H9 (cell line): ENCODE measurements at regions not wholly inside any gene's neighbourhood (a gene's known extent, or its start where the extent isn't known, plus 50 kb on each side); places are given as distances from the start of the nearest gene placed in this dataset.

Experiments used
- DNase-seq: peaks from one replicate; pipeline ENCODE4 v3.0.0-alpha.2; 2017
- H2AFZ ChIP-seq: one replicate; pipeline ENCODE4 v1.6.1; 2013; ENCODE audit warnings: mild to moderate bottlenecking, low read length, control low read depth, moderate library complexity
- H2AK5ac ChIP-seq: 2 replicates; pipeline ENCODE4 v1.6.1; 2013; ENCODE audit warnings: low read length, control low read depth, mixed read lengths; ENCODE audit not compliant: insufficient read length
- H2BK120ac ChIP-seq: one replicate; pipeline ENCODE4 v1.6.1; 2013; ENCODE audit warnings: low read depth, mild to moderate bottlenecking, low read length, control low read depth, inconsistent platforms; ENCODE audit not compliant: poor library complexity, severe bottlenecking
- H2BK12ac ChIP-seq: 2 replicates; pipeline ENCODE4 v1.6.1; 2013; ENCODE audit warnings: low read length, control low read depth, mixed read lengths, low read depth; ENCODE audit not compliant: insufficient read length
- H2BK15ac ChIP-seq: 2 replicates; pipeline ENCODE4 v1.6.1; 2013; ENCODE audit warnings: low read depth, low read length, control low read depth
- H2BK20ac ChIP-seq: one replicate; pipeline ENCODE4 v1.6.1; 2013; ENCODE audit warnings: low read depth, mild to moderate bottlenecking, low read length, control low read depth, inconsistent platforms; ENCODE audit not compliant: poor library complexity, severe bottlenecking
- H2BK5ac ChIP-seq: 2 replicates; pipeline ENCODE4 v1.6.1; 2013; ENCODE audit warnings: low read length, control low read depth, mixed read lengths; ENCODE audit not compliant: insufficient read length
- H3K14ac ChIP-seq: 2 replicates; pipeline ENCODE4 v1.6.1; 2013; ENCODE audit warnings: low read length, control low read depth; ENCODE audit not compliant: insufficient read depth
- H3K18ac ChIP-seq: 2 replicates; pipeline ENCODE4 v1.6.1; 2013; ENCODE audit warnings: low read depth, mild to moderate bottlenecking, mixed read lengths, low read length, control low read depth; ENCODE audit not compliant: insufficient read length
- H3K23ac ChIP-seq: 2 replicates; pipeline ENCODE4 v1.6.1; 2013; ENCODE audit warnings: low read length, control low read depth, mixed read lengths, low read depth; ENCODE audit not compliant: insufficient read length
- H3K23me2 ChIP-seq: 2 replicates; pipeline ENCODE4 v1.6.1; 2013; ENCODE audit warnings: low read depth, mild to moderate bottlenecking, mixed read lengths, low read length, control low read depth; ENCODE audit not compliant: insufficient read length, poor library complexity, severe bottlenecking
- H3K27ac ChIP-seq: 2 replicates; pipeline ENCODE4 v1.5.1; 2013; ENCODE audit warnings: low read length, control low read depth, mixed read lengths, low read depth; ENCODE audit not compliant: insufficient read length
- H3K27me3 ChIP-seq: 2 replicates; pipeline ENCODE4 v1.6.1; 2013; ENCODE audit warnings: low read length, control low read depth, inconsistent platforms; ENCODE audit not compliant: insufficient read depth
- H3K4ac ChIP-seq: 2 replicates; pipeline ENCODE4 v1.6.1; 2013; ENCODE audit warnings: low read depth, mild to moderate bottlenecking, control low read depth, inconsistent platforms, low read length, moderate library complexity
- H3K4me1 ChIP-seq: 2 replicates; pipeline ENCODE4 v1.6.1; 2013; ENCODE audit warnings: low read length, control low read depth, inconsistent platforms; ENCODE audit not compliant: insufficient read depth
- H3K4me2 ChIP-seq: 2 replicates; pipeline ENCODE4 v1.6.1; 2013; ENCODE audit warnings: low read length, control low read depth, mixed read lengths; ENCODE audit not compliant: insufficient read length, insufficient read depth
- H3K56ac ChIP-seq: 2 replicates; pipeline ENCODE4 v1.6.1; 2013; ENCODE audit warnings: low read depth, mild to moderate bottlenecking, mixed read lengths, low read length, control low read depth; ENCODE audit not compliant: insufficient read length
- H3K79me1 ChIP-seq: 2 replicates; pipeline ENCODE4 v1.6.1; 2013; ENCODE audit warnings: low read depth, mild to moderate bottlenecking, moderate library complexity, low read length, control low read depth, inconsistent platforms; ENCODE audit not compliant: insufficient read depth, poor library complexity, severe bottlenecking
- H3K79me2 ChIP-seq: 2 replicates; pipeline ENCODE4 v1.6.1; 2013; ENCODE audit warnings: low read length, control low read depth, inconsistent platforms; ENCODE audit not compliant: insufficient read depth
- H3K9ac ChIP-seq: 2 replicates; pipeline ENCODE4 v1.6.1; 2013; ENCODE audit warnings: low read length, control low read depth, mixed read lengths; ENCODE audit not compliant: insufficient read length; ENCODE audit errors: extremely low read depth
- H3K9me3 ChIP-seq: one replicate; pipeline ENCODE4 v1.6.1; 2013; ENCODE audit warnings: low read depth, low read length, inconsistent platforms; ENCODE audit not compliant: control insufficient read depth
- H3T11ph ChIP-seq: one replicate; pipeline ENCODE4 v1.6.1; 2013; ENCODE audit warnings: mild to moderate bottlenecking, low read length, control low read depth, inconsistent platforms
- H4K20me1 ChIP-seq: one replicate; pipeline ENCODE4 v1.6.1; 2013; ENCODE audit not compliant: control insufficient read depth, insufficient read length, insufficient read depth
- H4K5ac ChIP-seq: 2 replicates; pipeline ENCODE4 v1.6.1; 2013; ENCODE audit warnings: low read depth, mild to moderate bottlenecking, mixed read lengths, low read length, control low read depth; ENCODE audit not compliant: insufficient read length
- H4K8ac ChIP-seq: replicated peaks from 2 replicates; pipeline ENCODE4 v1.6.1; 2013; ENCODE audit warnings: low read length, control low read depth, mixed read lengths, low read depth; ENCODE audit not compliant: insufficient read length
- H4K91ac ChIP-seq: 2 replicates; pipeline ENCODE4 v1.6.1; 2013; ENCODE audit warnings: low read depth, mild to moderate bottlenecking, moderate library complexity, mixed read lengths, low read length, control low read depth; ENCODE audit not compliant: insufficient read length
- H3K27ac Mint-ChIP-seq, 3 experiments: 2 replicates in 2 of 3; 3 replicates in 1 of 3; pipeline ENCODE4 v1.8.0; 2020 to 2021; ENCODE audit warnings: mixed read lengths in 3 of 3, mild to moderate bottlenecking in 1 of 3, moderate library complexity in 1 of 3
- H3K27me3 Mint-ChIP-seq: 2 replicates; pipeline ENCODE4 v1.8.0; 2021; ENCODE audit warnings: low read depth, mild to moderate bottlenecking, moderate library complexity, mixed read lengths
- H3K36me3 Mint-ChIP-seq, 3 experiments: 2 replicates in 2 of 3; 3 replicates in 1 of 3; pipeline ENCODE4 v1.8.0; 2020 to 2021; ENCODE audit warnings: low read depth in 3 of 3, mixed read lengths in 3 of 3; ENCODE audit not compliant: insufficient read depth in 1 of 3
- H3K4me1 Mint-ChIP-seq, 2 experiments: 2 replicates each; pipeline ENCODE4 v1.8.0; 2020; ENCODE audit warnings: mixed read lengths in 2 of 2
- H3K4me3 Mint-ChIP-seq, 2 experiments: 2 replicates in 1 of 2; 3 replicates in 1 of 2; pipeline ENCODE4 v1.8.0; 2020 to 2021; ENCODE audit warnings: mild to moderate bottlenecking in 2 of 2, mixed read lengths in 2 of 2, moderate library complexity in 1 of 2
- H3K9me3 Mint-ChIP-seq, 2 experiments: 2 replicates in 1 of 2; 3 replicates in 1 of 2; pipeline ENCODE4 v1.8.0; 2020; ENCODE audit warnings: mild to moderate bottlenecking in 2 of 2, mixed read lengths in 2 of 2, moderate library complexity in 1 of 2
- CTCF ChIP-seq: fragments of 200-600 bp; sonication (generic); conservative IDR thresholded peaks from 3 replicates; pipeline ENCODE4 v1.8.0; 2021; ENCODE audit warnings: antibody characterized with exemption, mild to moderate bottlenecking
- WGBS: extraction: QIAGEN DNeasy Blood & Tissue Kit; methylation state at CpG from one replicate; pipeline ENCODE4 v1.1.7; 2013; ENCODE audit warnings: missing lambda C conversion rate, low lambda C conversion rate, mixed read lengths; ENCODE audit not compliant: insufficient read length; ENCODE audit errors: extremely low coverage; 5-methylcytosine and 5-hydroxymethylcytosine counted together

- Histone ChIP-seq H3K23me2 (no peaks in the 10 kb centered on the region), H2BK12ac (no peak overlapping the region), H3K79me1 (no peaks in the 10 kb centered on the region), H3K56ac (no peak overlapping the region), H3K9ac (no peak overlapping the region), H3T11ph (no peak overlapping the region), H3K79me2 (no peaks in the 10 kb centered on the region), H3K4me1 (no peaks in the 10 kb centered on the region), H3K9me3 (no peaks in the 10 kb centered on the region), H2BK20ac (no peak overlapping the region), H3K27ac (no peak overlapping the region), H3K4ac (no peak overlapping the region), H4K91ac (no peak overlapping the region), H2BK15ac (no peak overlapping the region), H2AK5ac (no peak overlapping the region), H2AFZ (no peak overlapping the region), H2BK120ac (no peak overlapping the region), H3K4me2 (no peak overlapping the region), H3K23ac (no peak overlapping the region), H4K20me1 (no peaks in the 10 kb centered on the region), H3K18ac (no peak overlapping the region), H4K5ac (no peak overlapping the region), H3K14ac (no peak overlapping the region), H2BK5ac (no peak overlapping the region), H3K27me3 (no peaks in the 10 kb centered on the region), H4K8ac (no peak overlapping the region)
- peaks cover 8 to 11% of the 10 kb centered on the region in 2 experiments; a peak in 3 of 4 replicates for H3K4me1 Mint-ChIP-seq
- no peaks in the 10 kb centered on the region for H3K27me3 Mint-ChIP-seq
- no CpG with 5 or more reads among the region's 4 CpGs for WGBS
- no peak for TF ChIP-seq CTCF
- peaks cover 5 to 16% of the 10 kb centered on the region in 2 experiments; a peak in 4 of 5 replicates for H3K9me3 Mint-ChIP-seq
- peaks cover 0 to 4% (median 3%) of the 10 kb centered on the region in 3 experiments; a peak in 2 of 7 replicates for H3K36me3 Mint-ChIP-seq
- H3K27ac Mint-ChIP-seq: peak overlapping the region in 2 of 3 experiments; percentile 32 to 46; a peak in 3 of 7 replicates
- no peak overlapping the region for H3K4me3 Mint-ChIP-seq
- no peak for DNase-seq
Measured at GRCh38 chr12:45532113-45532512, 197.4 kb upstream of the ARID2 start.
